GM18868 (cell line): ENCODE measurements at regions not wholly inside any gene's neighbourhood (a gene's known extent, or its start where the extent isn't known, plus 50 kb on each side); places are given as distances from the start of the nearest gene placed in this dataset.
"Not testable (repeated sequence)": the region's sequence is repeated elsewhere in the genome, so short reads cannot be mapped to it uniquely, and the experiment has no call there.

Source experiments
- ATAC-seq: cut with Tn5 transposase; IDR thresholded peaks from one replicate; pipeline ENCODE4 v1.9.1; 2021; ENCODE audit warnings: mild to moderate bottlenecking, moderate library complexity; ENCODE audit not compliant: unreplicated experiment

GRCh38 chr7:9681284-9681683 lies 1247.9 kb downstream of the NXPH1 start:
- no peak for ATAC-seq

GRCh38 chr7:9691286-9691685 lies 1257.9 kb downstream of the NXPH1 start:
- ATAC-seq: no peak

GRCh38 chr7:9698375-9698774 lies 1265.0 kb downstream of the NXPH1 start:
- no peak for ATAC-seq

- no peak for ATAC-seq
Measured at GRCh38 chr7:9709216-9709615, 1264.5 kb upstream of the PHF14 start.

- no peak for ATAC-seq
Measured at GRCh38 chr7:9711259-9711918, 1262.3 kb upstream of the PHF14 start.

GRCh38 chr7:9718071-9718661 lies 1255.5 kb upstream of the PHF14 start:
- ATAC-seq: no peak

GRCh38 chr7:9719303-9719702 lies 1254.4 kb upstream of the PHF14 start:
- ATAC-seq: no peak

GRCh38 chr7:9719721-9720120 lies 1254.0 kb upstream of the PHF14 start:
- no peak for ATAC-seq

- not testable (repeated sequence) for ATAC-seq
Measured at GRCh38 chr7:9725940-9726663, 1247.6 kb upstream of the PHF14 start.

- ATAC-seq: not testable (repeated sequence)
Measured at GRCh38 chr7:9726811-9727210, 1246.9 kb upstream of the PHF14 start.

- not testable (repeated sequence) for ATAC-seq
Measured at GRCh38 chr7:9727467-9727869, 1246.2 kb upstream of the PHF14 start.

- ATAC-seq: not testable (repeated sequence)
Measured at GRCh38 chr7:9728014-9728657, 1245.5 kb upstream of the PHF14 start.

- ATAC-seq: no peak
Measured at GRCh38 chr7:9752033-9752432, 1221.6 kb upstream of the PHF14 start.

GRCh38 chr7:9761224-9761623 lies 1212.4 kb upstream of the PHF14 start:
- ATAC-seq: no peak

GRCh38 chr7:9776900-9777299 lies 1196.8 kb upstream of the PHF14 start:
- ATAC-seq: no peak

- ATAC-seq: no peak
Measured at GRCh38 chr7:9778367-9778766, 1195.3 kb upstream of the PHF14 start.

GRCh38 chr7:9781710-9782109 lies 1192.0 kb upstream of the PHF14 start:
- ATAC-seq: no peak

- no peak for ATAC-seq
Measured at GRCh38 chr7:9782275-9782674, 1191.4 kb upstream of the PHF14 start.

GRCh38 chr7:9785211-9785610 lies 1188.5 kb upstream of the PHF14 start:
- no peak for ATAC-seq

GRCh38 chr7:9796241-9796640 lies 1177.4 kb upstream of the PHF14 start:
- ATAC-seq: no peak

GRCh38 chr7:9822458-9823290 lies 1151.0 kb upstream of the PHF14 start:
- no peak for ATAC-seq
